HEK293T (cell line): ENCODE measurements at regions not wholly inside any gene's neighbourhood (a gene's known extent, or its start where the extent isn't known, plus 50 kb on each side); places are given as distances from the start of the nearest gene placed in this dataset.

Experiments used
- CTCF ChIA-PET: fragments of 350-600 bp; formaldehyde crosslinking; extraction: SDS; loops from one replicate; lab custom pipeline; 2021; ENCODE audit warnings: antibody characterized with exemption, inconsistent platforms; lab: Yijun Ruan, JAX
- POLR2A ChIA-PET: fragments of 350-600 bp; formaldehyde crosslinking; extraction: SDS; loops from one replicate; lab custom pipeline; 2020; ENCODE audit warnings: antibody characterized with exemption, inconsistent platforms; lab: Yijun Ruan, JAX
- DNase-seq: peaks from one replicate; pipeline ENCODE4 v3.0.0; 2012; ENCODE audit warnings: mixed read lengths; ENCODE audit errors: extremely low spot score
- ARNT ChIP-seq: fragments of 450-650 bp; IDR thresholded peaks from 2 replicates; pipeline ENCODE4 v1.6.1; 2017; ENCODE audit warnings: mild to moderate bottlenecking
- BHLHE40 ChIP-seq: fragments of 450-650 bp; IDR thresholded peaks from 2 replicates; pipeline ENCODE4 v1.6.1; 2016; ENCODE audit warnings: mild to moderate bottlenecking, moderate library complexity, borderline replicate concordance
- CTBP1 ChIP-seq: fragments of 450-650 bp; IDR thresholded peaks from 2 replicates; pipeline ENCODE4 v1.6.1; 2016; ENCODE audit warnings: borderline replicate concordance
- ELF4 ChIP-seq: fragments of 450-650 bp; IDR thresholded peaks from 2 replicates; pipeline ENCODE4 v1.6.1; 2017; ENCODE audit warnings: antibody characterized with exemption
- FOXA1 ChIP-seq: fragments of 450-650 bp; IDR thresholded peaks from 2 replicates; pipeline ENCODE4 v1.6.1; 2016; ENCODE audit warnings: mild to moderate bottlenecking
- FOXK2 ChIP-seq: fragments of 450-650 bp; IDR thresholded peaks from 2 replicates; pipeline ENCODE4 v1.6.1; 2016; ENCODE audit warnings: mild to moderate bottlenecking
- FOXM1 ChIP-seq: fragments of 450-650 bp; IDR thresholded peaks from 2 replicates; pipeline ENCODE4 v1.6.1; 2017; ENCODE audit warnings: mild to moderate bottlenecking, borderline replicate concordance
- HDGF ChIP-seq: fragments of 450-650 bp; IDR thresholded peaks from 2 replicates; pipeline ENCODE4 v1.6.1; 2017; ENCODE audit warnings: antibody characterized with exemption, borderline replicate concordance
- L3MBTL2 ChIP-seq: fragments of 450-650 bp; conservative IDR thresholded peaks from 2 replicates; pipeline ENCODE4 v1.6.1; 2016; ENCODE audit warnings: mild to moderate bottlenecking
- LEF1 ChIP-seq: fragments of 450-650 bp; IDR thresholded peaks from 2 replicates; pipeline ENCODE4 v1.6.1; 2017; ENCODE audit warnings: mild to moderate bottlenecking, borderline replicate concordance
- NFRKB ChIP-seq: fragments of 450-650 bp; IDR thresholded peaks from 2 replicates; pipeline ENCODE4 v1.6.1; 2016; ENCODE audit warnings: mild to moderate bottlenecking, moderate library complexity
- SP1 ChIP-seq: fragments of 450-650 bp; IDR thresholded peaks from 2 replicates; pipeline ENCODE4 v1.6.1; 2017
- SUZ12 ChIP-seq: fragments of 450-650 bp; IDR thresholded peaks from 2 replicates; pipeline ENCODE4 v1.6.1; 2016; ENCODE audit warnings: mild to moderate bottlenecking
- TARDBP ChIP-seq: fragments of 450-650 bp; IDR thresholded peaks from 2 replicates; pipeline ENCODE4 v1.6.1; 2016
- ZNF384 ChIP-seq: fragments of 450-650 bp; IDR thresholded peaks from 2 replicates; pipeline ENCODE4 v1.6.1; 2016
- TF ChIP-seq, protein P1 (sequence below): fragments of 450-650 bp; IDR thresholded peaks from 2 replicates; pipeline ENCODE4 v1.6.1; 2016

DNA sequence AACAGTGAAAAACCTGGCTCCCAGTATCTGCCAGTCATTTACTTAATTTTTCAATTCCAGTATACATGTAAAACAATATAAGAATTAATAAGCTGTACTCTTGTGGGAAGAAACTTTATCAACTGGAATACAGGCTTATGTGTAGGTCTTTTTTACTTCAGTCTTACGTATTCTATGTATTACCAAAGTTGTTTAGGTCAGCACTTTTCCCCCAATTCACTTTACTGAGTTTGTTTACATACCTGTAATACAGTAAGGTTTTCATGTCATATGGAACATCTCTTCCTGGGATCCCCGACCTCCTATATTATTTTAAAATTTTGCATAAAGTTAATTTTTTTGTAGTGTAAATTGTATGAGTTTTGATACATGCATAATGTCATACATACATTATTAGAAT, 181.8 kb upstream of the OLFM3 start:
- ChIA-PET CTCF (no interaction called here), POLR2A (no interaction called here)
- TF ChIP-seq LEF1 (no peak), ELF4 (no peak), FOXM1 (no peak), ARNT (no peak), BHLHE40 (no peak), ZNF384 (no peak), L3MBTL2 (no peak), CTBP1 (no peak), FOXK2 (no peak), NFRKB (no peak), FOXA1 (no peak), HDGF (no peak)
- TF ChIP-seq, protein P1, sequence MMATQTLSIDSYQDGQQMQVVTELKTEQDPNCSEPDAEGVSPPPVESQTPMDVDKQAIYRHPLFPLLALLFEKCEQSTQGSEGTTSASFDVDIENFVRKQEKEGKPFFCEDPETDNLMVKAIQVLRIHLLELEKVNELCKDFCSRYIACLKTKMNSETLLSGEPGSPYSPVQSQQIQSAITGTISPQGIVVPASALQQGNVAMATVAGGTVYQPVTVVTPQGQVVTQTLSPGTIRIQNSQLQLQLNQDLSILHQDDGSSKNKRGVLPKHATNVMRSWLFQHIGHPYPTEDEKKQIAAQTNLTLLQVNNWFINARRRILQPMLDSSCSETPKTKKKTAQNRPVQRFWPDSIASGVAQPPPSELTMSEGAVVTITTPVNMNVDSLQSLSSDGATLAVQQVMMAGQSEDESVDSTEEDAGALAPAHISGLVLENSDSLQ, result no peak

GRCh38 chr1:102174259-102174863, 177.6 kb upstream of the OLFM3 start:
- TF ChIP-seq FOXM1 (no peak), SUZ12 (no peak), FOXA1 (no peak), HDGF (no peak), FOXK2 (no peak), ELF4 (no peak), NFRKB (no peak), SP1 (no peak), TARDBP (no peak)
- ChIA-PET CTCF (no interaction called here), POLR2A (no interaction called here)

More for the DNA sequence above, 181.8 kb upstream of the OLFM3 start:
- DNase-seq, result no peak

DNA sequence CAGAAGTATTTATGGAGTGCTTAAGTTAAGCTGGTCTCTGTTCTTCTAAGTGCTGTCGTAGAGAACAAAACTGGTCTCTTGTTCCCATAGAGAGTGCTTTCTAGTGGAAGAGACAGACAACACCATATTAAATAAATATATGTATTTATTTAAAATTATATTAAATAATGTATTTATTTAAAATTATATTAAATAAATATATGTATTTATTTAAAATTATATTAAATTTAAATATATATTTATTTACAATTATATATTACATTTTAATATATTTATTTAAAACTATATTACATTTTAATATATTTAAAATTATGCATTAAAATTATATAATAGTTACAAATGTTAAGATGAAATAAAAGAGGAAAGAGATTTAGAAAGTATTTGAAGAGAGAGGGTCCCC, 175.5 kb upstream of the OLFM3 start:
- no peak for TF ChIP-seq FOXK2
- no peak for TF ChIP-seq ARNT
- TF ChIP-seq SP1, result no peak
- TF ChIP-seq SUZ12, result no peak
- TF ChIP-seq CTBP1, result no peak
- TF ChIP-seq NFRKB, result no peak
- ChIA-PET POLR2A (no interaction called here), CTCF (no interaction called here)
- no peak for DNase-seq

More at GRCh38 chr1:102174259-102174863, 177.6 kb upstream of the OLFM3 start:
- peak; percentile 16 for DNase-seq

DNA sequence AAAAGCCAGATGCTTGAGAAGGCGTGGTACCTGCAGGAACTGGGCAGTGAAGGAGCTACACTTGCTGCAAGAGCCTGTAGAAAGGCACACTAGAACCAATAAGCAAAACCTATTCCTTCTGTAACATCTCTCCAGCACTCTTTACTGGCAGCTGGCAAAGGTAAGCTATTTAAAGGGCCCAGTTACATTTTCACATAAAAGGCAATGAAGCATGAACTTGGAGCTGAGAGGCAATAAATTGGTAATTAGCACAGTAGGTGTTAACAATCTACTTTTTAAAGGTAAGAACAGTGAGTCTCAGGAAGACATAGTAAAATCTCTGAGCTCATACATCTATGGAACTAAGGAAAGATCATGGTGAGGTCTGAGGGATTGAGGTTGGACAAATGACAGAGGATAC, 167.1 kb upstream of the OLFM3 start:
- no peak for TF ChIP-seq ZNF384
- TF ChIP-seq SUZ12, result no peak
- no peak for TF ChIP-seq ELF4
- TF ChIP-seq ARNT, result no peak
- TF ChIP-seq LEF1, result no peak
- no peak for TF ChIP-seq L3MBTL2
- no peak for TF ChIP-seq HDGF
- TF ChIP-seq BHLHE40, result no peak
- DNase-seq, result no peak
- ChIA-PET CTCF (no interaction called here), POLR2A (no interaction called here)

DNA sequence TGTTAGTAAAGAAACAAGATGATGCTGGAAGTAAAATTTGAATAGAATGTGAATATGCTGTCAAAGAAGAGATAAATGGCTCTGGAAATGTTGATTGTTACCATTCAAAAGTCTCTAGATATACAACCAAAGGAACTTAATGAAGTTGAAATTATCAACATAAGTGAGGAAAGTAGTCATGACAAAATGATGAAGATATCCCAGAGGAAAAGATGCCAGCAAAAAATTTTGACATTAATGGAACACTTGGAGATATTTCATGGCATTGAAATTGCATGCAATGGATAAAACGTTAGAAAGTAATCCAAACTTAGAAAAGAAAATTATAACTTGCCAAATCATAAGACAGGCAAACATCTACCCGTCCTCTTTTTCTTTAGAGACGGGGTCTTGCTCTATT, 154.5 kb upstream of the OLFM3 start:
- no peak for TF ChIP-seq FOXK2
- no peak for TF ChIP-seq FOXM1
- no peak for TF ChIP-seq TARDBP
- TF ChIP-seq NFRKB, result no peak
- TF ChIP-seq SUZ12, result no peak
- TF ChIP-seq, protein P1, result no peak
- no peak for TF ChIP-seq LEF1
- no peak for TF ChIP-seq SP1
- no peak for TF ChIP-seq ZNF384
- no peak for TF ChIP-seq BHLHE40
- TF ChIP-seq ARNT, result no peak
- TF ChIP-seq ELF4, result no peak
- ChIA-PET CTCF (no interaction called here), POLR2A (no interaction called here)
- DNase-seq, result no peak

DNA sequence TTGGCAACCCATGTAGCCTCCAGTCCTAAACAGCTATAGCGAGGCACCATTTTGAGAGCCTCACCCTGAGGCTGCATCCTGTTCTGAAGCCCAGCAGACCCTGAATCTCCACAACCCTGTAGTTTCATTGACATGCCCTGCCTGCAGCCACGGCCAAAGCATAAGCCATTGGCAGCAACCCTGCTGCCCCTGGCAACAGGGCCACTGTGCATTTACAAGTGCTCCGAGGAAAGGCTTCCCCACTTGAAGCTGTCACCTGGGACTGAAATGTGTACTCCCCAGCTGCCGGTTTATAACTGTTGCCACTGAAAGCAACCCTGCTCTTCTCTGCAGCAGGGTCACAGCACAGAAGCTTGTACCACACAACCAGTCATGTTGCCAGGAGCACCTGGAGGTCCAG, 124.2 kb upstream of the OLFM3 start:
- POLR2A ChIA-PET, result no interaction called here
- CTCF ChIA-PET, result no interaction called here
- TF ChIP-seq SUZ12, result no peak
- TF ChIP-seq L3MBTL2, result no peak
- TF ChIP-seq, protein P1, result no peak
- TF ChIP-seq CTBP1, result no peak
- TF ChIP-seq ZNF384, result no peak
- no peak for TF ChIP-seq NFRKB
- TF ChIP-seq SP1, result no peak
- no peak for TF ChIP-seq TARDBP
- no peak for TF ChIP-seq BHLHE40
- TF ChIP-seq LEF1, result no peak
- TF ChIP-seq FOXA1, result no peak
- no peak for TF ChIP-seq FOXK2
- no peak for TF ChIP-seq HDGF
- no peak for DNase-seq
